ENCODE measurements at regions not wholly inside any gene's neighbourhood (a gene's known extent, or its start where the extent isn't known, plus 50 kb on each side); places are given as distances from the start of the nearest gene placed in this dataset.

GRCh38 chr1:238499021-238499420 is 608.3 kb upstream of the ZP4 start:
- no peaks in the 10 kb centered on the region for H3K36me3 ChIP-seq (ENCODE audit: control insufficient read depth, insufficient read depth, low read length)
- H3K9me3 ChIP-seq (ENCODE audit: control insufficient read depth, low read depth, low read length): no peaks in the 10 kb centered on the region
- no peak overlapping the region for H3K4me3 ChIP-seq (ENCODE audit: low read length)
- H3K27ac ChIP-seq (ENCODE audit: low read length): no peak overlapping the region
- H3K27me3 ChIP-seq (ENCODE audit: control insufficient read depth, insufficient read depth, low read length): no peaks in the 10 kb centered on the region
- DNase-seq: no peak
- no peaks in the 10 kb centered on the region for H3K4me1 ChIP-seq (ENCODE audit: control insufficient read depth, insufficient read depth, low read length)
- WGBS (ENCODE audit: insufficient coverage, low lambda C conversion rate): 100% methylated on average over 2 of the region's 5 CpGs

- Histone ChIP-seq H3K27me3 (ENCODE audit: control insufficient read depth, insufficient read depth, low read length) (no peaks in the 10 kb centered on the region), H3K36me3 (ENCODE audit: control insufficient read depth, insufficient read depth, low read length) (no peaks in the 10 kb centered on the region), H3K4me3 (ENCODE audit: low read length) (no peak overlapping the region), H3K9me3 (ENCODE audit: control insufficient read depth, low read depth, low read length) (peaks cover 3% of the 10 kb centered on the region), H3K27ac (ENCODE audit: low read length) (no peak overlapping the region), H3K4me1 (ENCODE audit: control insufficient read depth, insufficient read depth, low read length) (no peaks in the 10 kb centered on the region)
- WGBS (ENCODE audit: insufficient coverage, low lambda C conversion rate): 100% methylated on average over 1 of the region's 11 CpGs
- no peak for DNase-seq
Observed at GRCh38 chr1:238492271-238492670, 601.5 kb upstream of the ZP4 start.

GRCh38 chr1:238491265-238491664 is 600.5 kb upstream of the ZP4 start:
- Histone ChIP-seq H3K4me1 (ENCODE audit: control insufficient read depth, insufficient read depth, low read length) (no peaks in the 10 kb centered on the region), H3K27me3 (ENCODE audit: control insufficient read depth, insufficient read depth, low read length) (no peaks in the 10 kb centered on the region), H3K27ac (ENCODE audit: low read length) (no peak overlapping the region), H3K4me3 (ENCODE audit: low read length) (no peak overlapping the region), H3K9me3 (ENCODE audit: control insufficient read depth, low read depth, low read length) (peaks cover 3% of the 10 kb centered on the region), H3K36me3 (ENCODE audit: control insufficient read depth, insufficient read depth, low read length) (no peaks in the 10 kb centered on the region)
- no peak for DNase-seq
- 93% methylated on average over 3 of the region's 12 CpGs for WGBS (ENCODE audit: insufficient coverage, low lambda C conversion rate)

- DNase-seq: no peak
- H3K36me3 ChIP-seq (ENCODE audit: control insufficient read depth, insufficient read depth, low read length): no peaks in the 10 kb centered on the region
- no peaks in the 10 kb centered on the region for H3K4me1 ChIP-seq (ENCODE audit: control insufficient read depth, insufficient read depth, low read length)
- H3K27me3 ChIP-seq (ENCODE audit: control insufficient read depth, insufficient read depth, low read length): no peaks in the 10 kb centered on the region
- no peak overlapping the region for H3K4me3 ChIP-seq (ENCODE audit: low read length)
- H3K27ac ChIP-seq (ENCODE audit: low read length): no peak overlapping the region
- 100% methylated on average over 1 of the region's 3 CpGs for WGBS (ENCODE audit: insufficient coverage, low lambda C conversion rate)
- H3K9me3 ChIP-seq (ENCODE audit: control insufficient read depth, low read depth, low read length): peaks cover 3% of the 10 kb centered on the region
Observed at GRCh38 chr1:238489006-238489405, 598.3 kb upstream of the ZP4 start.

GRCh38 chr1:238488401-238488800 is 597.7 kb upstream of the ZP4 start:
- no peak for DNase-seq
- no peaks in the 10 kb centered on the region for H3K4me1 ChIP-seq (ENCODE audit: control insufficient read depth, insufficient read depth, low read length)
- no peak overlapping the region for H3K27ac ChIP-seq (ENCODE audit: low read length)
- 96% methylated on average over 2 of the region's 2 CpGs for WGBS (ENCODE audit: insufficient coverage, low lambda C conversion rate)
- no peaks in the 10 kb centered on the region for H3K27me3 ChIP-seq (ENCODE audit: control insufficient read depth, insufficient read depth, low read length)
- no peaks in the 10 kb centered on the region for H3K36me3 ChIP-seq (ENCODE audit: control insufficient read depth, insufficient read depth, low read length)
- no peak overlapping the region for H3K4me3 ChIP-seq (ENCODE audit: low read length)
- H3K9me3 ChIP-seq (ENCODE audit: control insufficient read depth, low read depth, low read length): peaks cover 3% of the 10 kb centered on the region

- Histone ChIP-seq H3K4me3 (ENCODE audit: low read length) (no peak overlapping the region), H3K36me3 (ENCODE audit: control insufficient read depth, insufficient read depth, low read length) (no peaks in the 10 kb centered on the region)
- 80% methylated on average over 1 of the region's 1 CpG for WGBS (ENCODE audit: insufficient coverage, low lambda C conversion rate)
Observed at GRCh38 chr1:238487931-238488330, 597.2 kb upstream of the ZP4 start.

GRCh38 chr1:238485912-238486209 is 595.1 kb upstream of the ZP4 start:
- no peaks in the 10 kb centered on the region for H3K36me3 ChIP-seq (ENCODE audit: control insufficient read depth, insufficient read depth, low read length)
- DNase-seq: no peak
- no peak overlapping the region for H3K27ac ChIP-seq (ENCODE audit: low read length)
- no peaks in the 10 kb centered on the region for H3K27me3 ChIP-seq (ENCODE audit: control insufficient read depth, insufficient read depth, low read length)
- WGBS (ENCODE audit: insufficient coverage, low lambda C conversion rate): no CpG with 5 or more reads among the region's 5 CpGs
- H3K4me3 ChIP-seq (ENCODE audit: low read length): no peak overlapping the region
- no peaks in the 10 kb centered on the region for H3K9me3 ChIP-seq (ENCODE audit: control insufficient read depth, low read depth, low read length)
- H3K4me1 ChIP-seq (ENCODE audit: control insufficient read depth, insufficient read depth, low read length): no peaks in the 10 kb centered on the region

More at GRCh38 chr1:238487931-238488330, 597.2 kb upstream of the ZP4 start:
- Histone ChIP-seq H3K9me3 (ENCODE audit: control insufficient read depth, low read depth, low read length) (peaks cover 3% of the 10 kb centered on the region), H3K27ac (ENCODE audit: low read length) (no peak overlapping the region), H3K27me3 (ENCODE audit: control insufficient read depth, insufficient read depth, low read length) (no peaks in the 10 kb centered on the region), H3K4me1 (ENCODE audit: control insufficient read depth, insufficient read depth, low read length) (no peaks in the 10 kb centered on the region)
- no peak for DNase-seq

- Histone ChIP-seq H3K36me3 (ENCODE audit: control insufficient read depth, insufficient read depth, low read length) (no peaks in the 10 kb centered on the region), H3K4me1 (ENCODE audit: control insufficient read depth, insufficient read depth, low read length) (no peaks in the 10 kb centered on the region), H3K27ac (ENCODE audit: low read length) (no peak overlapping the region), H3K9me3 (ENCODE audit: control insufficient read depth, low read depth, low read length) (no peaks in the 10 kb centered on the region), H3K27me3 (ENCODE audit: control insufficient read depth, insufficient read depth, low read length) (no peaks in the 10 kb centered on the region), H3K4me3 (ENCODE audit: low read length) (no peak overlapping the region)
- WGBS (ENCODE audit: insufficient coverage, low lambda C conversion rate): no CpG with 5 or more reads among the region's 14 CpGs
- no peak for DNase-seq
Observed at GRCh38 chr1:238485057-238485911, 594.6 kb upstream of the ZP4 start.

- 93% methylated on average over 3 of the region's 4 CpGs for WGBS (ENCODE audit: insufficient coverage, low lambda C conversion rate)
- Histone ChIP-seq H3K9me3 (ENCODE audit: control insufficient read depth, low read depth, low read length) (no peaks in the 10 kb centered on the region), H3K4me1 (ENCODE audit: control insufficient read depth, insufficient read depth, low read length) (no peaks in the 10 kb centered on the region), H3K36me3 (ENCODE audit: control insufficient read depth, insufficient read depth, low read length) (no peaks in the 10 kb centered on the region), H3K27ac (ENCODE audit: low read length) (no peak overlapping the region), H3K4me3 (ENCODE audit: low read length) (no peak overlapping the region), H3K27me3 (ENCODE audit: control insufficient read depth, insufficient read depth, low read length) (no peaks in the 10 kb centered on the region)
- DNase-seq: no peak
Observed at GRCh38 chr1:238484121-238484520, 593.4 kb upstream of the ZP4 start.

- Histone ChIP-seq H3K4me1 (ENCODE audit: control insufficient read depth, insufficient read depth, low read length) (no peaks in the 10 kb centered on the region), H3K27ac (ENCODE audit: low read length) (no peak overlapping the region), H3K27me3 (ENCODE audit: control insufficient read depth, insufficient read depth, low read length) (no peaks in the 10 kb centered on the region), H3K36me3 (ENCODE audit: control insufficient read depth, insufficient read depth, low read length) (no peaks in the 10 kb centered on the region), H3K4me3 (ENCODE audit: low read length) (no peak overlapping the region), H3K9me3 (ENCODE audit: control insufficient read depth, low read depth, low read length) (no peaks in the 10 kb centered on the region)
- no CpG with 5 or more reads among the region's 4 CpGs for WGBS (ENCODE audit: insufficient coverage, low lambda C conversion rate)
- DNase-seq: no peak
Observed at GRCh38 chr1:238476841-238477240, 586.1 kb upstream of the ZP4 start.

- Histone ChIP-seq H3K4me3 (ENCODE audit: low read length) (no peak overlapping the region), H3K27ac (ENCODE audit: low read length) (no peak overlapping the region), H3K36me3 (ENCODE audit: control insufficient read depth, insufficient read depth, low read length) (no peaks in the 10 kb centered on the region), H3K9me3 (ENCODE audit: control insufficient read depth, low read depth, low read length) (no peaks in the 10 kb centered on the region), H3K4me1 (ENCODE audit: control insufficient read depth, insufficient read depth, low read length) (no peaks in the 10 kb centered on the region), H3K27me3 (ENCODE audit: control insufficient read depth, insufficient read depth, low read length) (no peaks in the 10 kb centered on the region)
- DNase-seq: no peak
- 75% methylated on average over 2 of the region's 5 CpGs for WGBS (ENCODE audit: insufficient coverage, low lambda C conversion rate)
Observed at GRCh38 chr1:238475712-238476111, 585.0 kb upstream of the ZP4 start.
